NB4 (cell line): ENCODE measurements at regions not wholly inside any gene's neighbourhood (a gene's known extent, or its start where the extent isn't known, plus 50 kb on each side); places are given as distances from the start of the nearest gene placed in this dataset.

Source experiments
- DNase-seq: peaks from one replicate; pipeline ENCODE4 v3.0.0; 2010; ENCODE audit warnings: low read depth
- H3K4me3 ChIP-seq: one replicate; pipeline ENCODE4 v1.5.1; 2011; ENCODE audit warnings: mild to moderate bottlenecking, low read depth, low read length, moderate library complexity
- CTCF ChIP-seq: IDR thresholded peaks from one replicate; pipeline ENCODE4 v1.5.1; 2012; ENCODE audit warnings: low read depth, low read length
- MAX ChIP-seq: IDR thresholded peaks from 2 replicates; pipeline ENCODE4 v1.6.1; 2011; ENCODE audit warnings: low read depth, low read length
- MYC ChIP-seq: IDR thresholded peaks from 2 replicates; pipeline ENCODE4 v1.6.1; 2011; ENCODE audit warnings: low read depth, low read length
- POLR2A ChIP-seq: IDR thresholded peaks from 2 replicates; pipeline ENCODE4 v1.6.1; 2011; ENCODE audit warnings: mild to moderate bottlenecking; ENCODE audit not compliant: insufficient read length; ENCODE audit errors: extremely low read depth

DNA sequence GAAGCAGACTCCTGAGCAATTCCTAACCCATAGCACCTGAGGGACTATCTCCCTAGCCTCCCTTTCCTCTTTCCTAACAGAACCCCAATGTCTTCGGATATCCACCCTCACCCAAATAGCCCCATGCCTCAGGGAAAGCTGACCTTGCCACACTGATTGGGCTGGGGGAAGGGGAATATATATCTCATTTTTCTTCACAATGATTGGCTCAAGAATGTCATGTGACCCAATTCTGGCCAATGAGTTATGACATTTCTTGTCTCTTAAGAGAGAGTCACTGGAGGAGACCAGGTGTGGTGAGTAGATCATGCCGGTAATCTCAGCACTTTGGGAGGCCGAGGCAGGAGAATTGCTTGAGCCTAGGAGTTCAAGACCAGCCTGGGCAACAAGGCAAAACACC is 71.9 kb upstream of the NLK start:
- no peak for DNase-seq
- H3K4me3 ChIP-seq = no peak overlapping the region
- TF ChIP-seq MYC (no peak), CTCF (no peak), POLR2A (no peak), MAX (no peak)

- TF ChIP-seq MYC = no peak
- no peak overlapping the region for H3K4me3 ChIP-seq
- no peak for DNase-seq
Measured at GRCh38 chr17:27973258-27974044, 69.0 kb upstream of the NLK start.

- TF ChIP-seq MAX (no peak), POLR2A (no peak), CTCF (no peak), MYC (no peak)
- no peak for DNase-seq
- H3K4me3 ChIP-seq = no peak overlapping the region
Measured at GRCh38 chr17:27974045-27974436, 68.4 kb upstream of the NLK start.

DNA sequence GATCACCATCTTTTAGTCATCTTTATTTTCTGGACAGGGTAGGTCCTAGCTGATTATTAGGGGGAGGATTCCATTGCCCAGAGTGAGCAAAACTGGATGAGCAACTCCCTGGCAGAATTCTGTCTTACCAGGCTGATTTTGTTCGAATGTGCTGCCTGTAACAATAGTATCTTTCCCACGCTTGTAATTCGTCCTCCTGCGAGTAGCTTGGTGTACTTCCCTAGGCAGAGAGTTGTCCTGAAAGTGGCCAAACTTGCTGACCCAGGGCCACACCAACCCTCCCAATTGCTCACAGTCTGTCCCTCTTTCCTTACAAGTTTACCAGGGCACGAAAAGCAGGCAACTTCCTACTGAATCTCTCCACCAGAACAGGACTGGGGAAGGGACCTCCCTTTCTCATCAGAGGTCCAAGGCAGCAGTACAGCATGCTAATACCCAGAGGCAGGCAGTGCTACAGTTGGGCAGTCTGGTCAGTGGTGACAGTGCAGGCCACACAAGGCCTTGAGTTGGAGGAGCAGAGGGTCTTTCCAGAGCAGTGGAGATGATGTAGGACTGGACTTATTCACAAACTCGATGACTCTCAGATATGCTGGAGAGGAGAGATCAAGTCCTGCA is 67.8 kb upstream of the NLK start:
- H3K4me3 ChIP-seq = no peak overlapping the region
- TF ChIP-seq MAX (no peak), CTCF (no peak), MYC (no peak), POLR2A (no peak)
- no peak for DNase-seq

- no peak for TF ChIP-seq MYC
- no peak for TF ChIP-seq MAX
- TF ChIP-seq CTCF = no peak
- no peak for TF ChIP-seq POLR2A
- no peak overlapping the region for H3K4me3 ChIP-seq
- no peak for DNase-seq
Measured at GRCh38 chr17:27975146-27976011, 67.1 kb upstream of the NLK start.

DNA sequence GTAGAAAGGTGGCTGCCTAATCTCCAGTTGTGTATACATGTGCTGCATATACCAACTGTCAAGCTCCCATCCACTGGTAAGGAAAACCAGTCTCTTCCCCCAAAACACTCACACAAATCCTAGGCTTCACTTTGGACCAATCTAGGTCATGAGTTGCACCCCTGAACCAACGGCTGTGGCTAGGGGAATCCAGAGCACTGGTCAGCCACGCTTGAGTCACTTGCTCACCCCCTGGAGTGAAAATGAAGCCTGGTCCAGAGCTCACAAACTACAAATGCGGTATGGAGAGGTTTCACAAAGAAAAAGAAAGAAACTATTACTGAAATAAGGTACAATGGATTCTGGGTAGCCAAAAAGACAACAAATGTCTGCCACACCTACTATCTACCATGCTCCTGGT is 66.1 kb upstream of the NLK start:
- TF ChIP-seq MAX (no peak), MYC (no peak), POLR2A (no peak), CTCF (no peak)
- no peak for DNase-seq
- H3K4me3 ChIP-seq = no peak overlapping the region
